Ovary (tissue), 3 donors: ENCODE measurements at regions not wholly inside any gene's neighbourhood (a gene's known extent, or its start where the extent isn't known, plus 50 kb on each side); places are given as distances from the start of the nearest gene placed in this dataset.

Experiments used
- EP300 ChIP-seq: sonication (generic); formaldehyde crosslinking; IDR thresholded peaks from one replicate; pipeline ENCODE4 v1.6.1; 2017; ENCODE audit warnings: antibody characterized with exemption
- POLR2A ChIP-seq: fragments of 450-650 bp; IDR thresholded peaks from one replicate; pipeline ENCODE4 v1.6.1; 2017; ENCODE audit warnings: antibody characterized with exemption, mild to moderate bottlenecking, moderate library complexity
- TF ChIP-seq, protein P1 (sequence below), 3 donors: fragments of 450-650 bp in 2 of 3; fragments of 200-600 bp in 1 of 3; IDR thresholded peaks; one replicate each; pipeline versions ENCODE4 v1.5.1 to v1.8.0; 2016 to 2022; ENCODE audit warnings: antibody characterized with exemption in 3 of 3, mild to moderate bottlenecking in 1 of 3
- donor health status: DM: no; HTN: no; CAD: no.

DNA sequence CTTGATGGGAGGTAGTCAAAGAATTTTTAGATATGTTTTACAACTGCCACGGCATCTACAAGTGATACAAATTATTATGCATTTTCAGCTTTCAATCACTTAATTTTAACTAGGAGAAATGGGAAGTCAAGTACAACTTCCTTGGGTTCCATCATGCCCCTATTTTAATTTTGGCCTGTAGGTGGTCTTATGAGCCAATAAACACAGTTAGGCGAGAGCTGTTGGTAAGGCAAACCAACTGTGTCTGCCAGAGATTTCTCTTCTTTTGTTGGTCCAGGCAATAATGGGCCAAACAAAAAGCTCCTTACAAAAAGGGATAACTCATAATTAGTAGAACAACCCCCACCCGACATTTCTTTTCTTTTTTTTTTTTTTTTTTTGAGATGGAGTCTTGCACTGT, 63.3 kb upstream of the ARX start:
- TF ChIP-seq, protein P1, sequence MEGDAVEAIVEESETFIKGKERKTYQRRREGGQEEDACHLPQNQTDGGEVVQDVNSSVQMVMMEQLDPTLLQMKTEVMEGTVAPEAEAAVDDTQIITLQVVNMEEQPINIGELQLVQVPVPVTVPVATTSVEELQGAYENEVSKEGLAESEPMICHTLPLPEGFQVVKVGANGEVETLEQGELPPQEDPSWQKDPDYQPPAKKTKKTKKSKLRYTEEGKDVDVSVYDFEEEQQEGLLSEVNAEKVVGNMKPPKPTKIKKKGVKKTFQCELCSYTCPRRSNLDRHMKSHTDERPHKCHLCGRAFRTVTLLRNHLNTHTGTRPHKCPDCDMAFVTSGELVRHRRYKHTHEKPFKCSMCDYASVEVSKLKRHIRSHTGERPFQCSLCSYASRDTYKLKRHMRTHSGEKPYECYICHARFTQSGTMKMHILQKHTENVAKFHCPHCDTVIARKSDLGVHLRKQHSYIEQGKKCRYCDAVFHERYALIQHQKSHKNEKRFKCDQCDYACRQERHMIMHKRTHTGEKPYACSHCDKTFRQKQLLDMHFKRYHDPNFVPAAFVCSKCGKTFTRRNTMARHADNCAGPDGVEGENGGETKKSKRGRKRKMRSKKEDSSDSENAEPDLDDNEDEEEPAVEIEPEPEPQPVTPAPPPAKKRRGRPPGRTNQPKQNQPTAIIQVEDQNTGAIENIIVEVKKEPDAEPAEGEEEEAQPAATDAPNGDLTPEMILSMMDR (IDR thresholded peaks at IDR 0.05): no peak
- TF ChIP-seq POLR2A: no peak
- no peak for TF ChIP-seq EP300
